AG10803 (cell line): ENCODE measurements at regions not wholly inside any gene's neighbourhood (a gene's known extent, or its start where the extent isn't known, plus 50 kb on each side); places are given as distances from the start of the nearest gene placed in this dataset.

Source experiments
- DNase-seq: peaks from one replicate; pipeline ENCODE4 v3.0.0; 2010; ENCODE audit warnings: low read depth
- H3K4me3 ChIP-seq: 2 replicates; pipeline ENCODE4 v1.5.1; 2011; ENCODE audit warnings: mild to moderate bottlenecking, low read length, control low read depth
- CTCF ChIP-seq: conservative IDR thresholded peaks from 2 replicates; pipeline ENCODE4 v1.5.1; 2011; ENCODE audit warnings: mild to moderate bottlenecking, low read length, control low read depth, inconsistent platforms

GRCh38 chr9:111161015-111161415 lies 122.7 kb upstream of the LPAR1 start:
- TF ChIP-seq CTCF, result no peak
- no peak overlapping the region for H3K4me3 ChIP-seq
- peak; percentile 80 for DNase-seq

GRCh38 chr9:111158999-111159398 lies 120.7 kb upstream of the LPAR1 start:
- DNase-seq, result no peak
- TF ChIP-seq CTCF, result no peak
- no peak overlapping the region for H3K4me3 ChIP-seq

GRCh38 chr9:111158363-111158762 lies 120.1 kb upstream of the LPAR1 start:
- peak; percentile 87 for DNase-seq
- TF ChIP-seq CTCF, result no peak
- H3K4me3 ChIP-seq, result no peak overlapping the region

- no peak overlapping the region for H3K4me3 ChIP-seq
- no peak for TF ChIP-seq CTCF
- peak; percentile 43 for DNase-seq
Observed at GRCh38 chr9:111154081-111154562, 115.9 kb upstream of the LPAR1 start.

- no peak for TF ChIP-seq CTCF
- DNase-seq, result no peak
- no peak overlapping the region for H3K4me3 ChIP-seq
Observed at GRCh38 chr9:111152614-111153406, 114.5 kb upstream of the LPAR1 start.

- no peak for TF ChIP-seq CTCF
- H3K4me3 ChIP-seq, result no peak overlapping the region
- no peak for DNase-seq
Observed at GRCh38 chr9:111151537-111151936, 113.3 kb upstream of the LPAR1 start.

GRCh38 chr9:111150181-111150580 lies 111.9 kb upstream of the LPAR1 start:
- no peak for TF ChIP-seq CTCF
- no peak for DNase-seq
- H3K4me3 ChIP-seq, result no peak overlapping the region
